Esophagus muscularis mucosa (tissue), 3 donors: ENCODE measurements at regions not wholly inside any gene's neighbourhood (a gene's known extent, or its start where the extent isn't known, plus 50 kb on each side); places are given as distances from the start of the nearest gene placed in this dataset.

ENCODE experiments used
- CTCF ChIP-seq, 3 experiments: fragments of 200-600 bp in 2 of 3; fragments of 450-650 bp in 1 of 3; sonication (generic) in 2 of 3; IDR thresholded peaks; one replicate each; pipeline ENCODE4 v1.5.1; 2017 to 2019; ENCODE audit warnings: antibody characterized with exemption in 3 of 3, mild to moderate bottlenecking in 2 of 3, moderate library complexity in 1 of 3
- POLR2A ChIP-seq: fragments of 450-650 bp; IDR thresholded peaks from one replicate; pipeline ENCODE4 v1.6.1; 2017; ENCODE audit warnings: antibody characterized with exemption, moderate library complexity, mild to moderate bottlenecking, low read depth
- POLR2AphosphoS5 ChIP-seq, 2 donors: sonication (generic); formaldehyde crosslinking; IDR thresholded peaks; one replicate each; pipeline ENCODE4 v1.6.1; 2017; ENCODE audit warnings: antibody characterized with exemption in 2 of 2

GRCh38 chr13:53298396-53298795, 269.8 kb downstream of the OLFM4 start:
- no peak for TF ChIP-seq POLR2AphosphoS5 (IDR thresholded peaks at IDR 0.05)
- TF ChIP-seq POLR2A: no peak
- TF ChIP-seq CTCF (IDR thresholded peaks at IDR 0.05): no peak
